HG03280 (cell line): ENCODE measurements at regions not wholly inside any gene's neighbourhood (a gene's known extent, or its start where the extent isn't known, plus 50 kb on each side); places are given as distances from the start of the nearest gene placed in this dataset.

ENCODE experiments used
- ATAC-seq: cut with Tn5 transposase; IDR thresholded peaks from one replicate; pipeline ENCODE4 v1.9.1; 2021; ENCODE audit warnings: mild to moderate bottlenecking, moderate library complexity; ENCODE audit not compliant: unreplicated experiment

DNA sequence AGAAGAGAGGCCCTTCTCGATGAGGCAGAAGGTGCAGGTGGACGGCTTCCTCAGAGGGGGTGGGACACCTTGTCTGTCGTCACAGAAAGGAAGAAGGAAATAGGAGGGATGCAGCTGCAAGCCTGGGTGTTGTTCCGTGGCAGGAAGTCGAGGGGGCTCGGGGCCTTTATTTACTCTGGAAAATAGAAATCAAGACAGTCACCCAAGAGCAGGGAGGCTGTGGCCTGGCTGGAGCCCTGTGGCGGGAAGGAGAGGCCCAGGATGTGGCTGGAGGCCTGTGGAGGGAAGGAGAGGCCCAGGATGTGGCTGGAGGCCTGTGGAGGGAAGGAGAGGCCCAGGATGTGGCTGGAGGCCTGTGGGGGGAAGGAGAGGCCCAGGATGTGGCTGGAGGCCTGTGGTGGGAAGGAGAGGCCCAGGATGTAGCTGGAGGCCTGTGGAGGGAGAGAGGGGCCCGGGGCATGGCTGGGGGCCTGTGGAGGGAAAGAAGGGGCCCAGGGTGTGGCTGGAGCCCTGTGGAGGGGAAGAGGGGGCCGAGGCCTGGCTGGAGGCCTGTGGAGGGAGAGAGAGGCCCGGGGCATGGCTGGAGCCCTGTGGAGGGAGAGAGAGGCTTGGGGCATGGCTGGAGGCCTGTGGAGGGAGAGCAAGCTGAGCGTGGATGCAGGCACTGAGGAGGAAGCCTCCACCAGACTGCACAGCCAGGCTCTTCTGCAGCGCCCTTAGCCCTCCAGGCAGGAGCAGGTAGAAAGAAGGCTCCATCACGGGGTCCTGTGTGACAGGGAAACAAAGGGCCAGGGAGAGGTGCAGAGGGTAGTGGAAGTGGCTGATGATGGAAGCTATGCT, 97.3 kb upstream of the SFMBT2 start:
- ATAC-seq: no peak

DNA sequence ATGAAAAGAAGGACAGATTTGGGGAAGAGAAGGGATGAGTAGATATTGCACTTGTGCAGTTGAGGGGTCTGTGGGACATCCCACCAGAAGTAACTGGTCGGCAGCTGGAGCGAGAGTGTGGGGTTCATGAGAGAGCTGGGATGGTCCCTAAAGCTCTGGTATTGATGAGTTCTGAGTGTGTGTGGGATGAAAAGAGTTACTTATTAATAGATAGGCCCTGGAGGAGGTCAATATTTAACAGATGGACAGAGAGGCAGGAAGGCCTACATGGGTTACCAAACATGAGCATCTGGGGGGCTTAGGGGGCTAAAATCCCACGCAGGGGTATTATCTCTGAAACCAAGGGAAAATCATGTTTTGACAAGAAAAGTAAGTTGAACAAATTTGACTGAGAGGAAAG, 95.7 kb upstream of the SFMBT2 start:
- no peak for ATAC-seq

GRCh38 chr10:7505196-7505595, 94.4 kb upstream of the SFMBT2 start:
- ATAC-seq: no peak

DNA sequence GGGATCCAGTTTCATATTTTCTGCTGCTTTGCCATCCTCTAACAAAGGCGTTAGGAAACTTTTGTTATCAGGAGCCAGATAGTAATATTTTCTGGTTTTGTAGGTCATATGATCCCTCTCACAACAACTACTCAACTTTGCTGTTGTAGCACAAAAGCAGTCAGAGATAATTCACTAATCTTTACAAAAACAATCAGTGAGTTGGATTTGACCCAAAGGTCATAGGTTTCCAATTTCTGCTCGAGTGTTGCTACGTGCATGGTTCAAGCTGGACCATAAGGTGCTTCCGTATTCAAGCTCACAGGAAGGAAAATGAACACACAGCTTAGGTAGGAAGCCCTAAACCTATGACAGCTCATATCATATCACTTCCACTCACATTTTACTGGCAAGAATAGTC, 92.4 kb upstream of the SFMBT2 start:
- ATAC-seq: no peak

DNA sequence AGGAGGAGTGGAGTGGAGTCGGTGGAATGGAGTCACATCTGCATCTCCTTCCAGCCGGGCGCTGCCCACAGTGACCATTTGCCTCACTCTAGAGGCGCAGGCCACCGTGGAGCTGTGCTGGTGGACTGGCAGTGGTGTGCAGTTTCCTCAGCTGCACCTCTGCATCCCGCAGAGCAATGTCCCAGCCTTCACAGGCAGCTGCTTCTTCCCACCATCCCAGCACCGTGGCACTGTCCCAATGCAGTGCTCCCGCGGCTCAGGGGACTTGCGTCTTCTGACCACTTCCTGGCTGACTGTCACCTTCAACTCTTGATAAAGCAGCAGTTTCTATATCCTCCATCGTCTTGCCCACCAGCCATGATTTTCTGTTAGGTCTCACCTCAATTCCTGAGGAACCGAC, 90.3 kb upstream of the SFMBT2 start:
- ATAC-seq: no peak

DNA sequence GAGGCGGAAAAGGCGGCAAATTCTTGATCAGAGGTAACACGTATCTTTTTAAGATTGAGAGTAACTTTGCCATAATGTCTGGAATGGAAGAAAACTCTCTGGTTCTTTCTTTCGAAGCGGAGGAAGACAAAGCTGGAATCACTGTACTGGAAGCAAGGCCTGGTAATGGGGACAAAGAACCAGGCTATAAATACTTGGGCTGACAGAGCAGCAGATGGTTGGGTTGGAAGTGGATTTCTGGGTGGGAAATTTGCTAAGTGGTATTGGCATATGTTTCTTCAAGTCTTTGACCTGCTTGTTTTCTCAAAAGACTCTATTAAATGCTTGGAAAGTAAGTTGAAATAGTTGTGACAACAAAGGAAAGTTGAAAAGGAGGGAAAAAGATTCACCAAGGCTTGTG, 87.3 kb upstream of the SFMBT2 start:
- no peak for ATAC-seq

GRCh38 chr10:7493996-7494395, 83.2 kb upstream of the SFMBT2 start:
- no peak for ATAC-seq

- no peak for ATAC-seq
These were observed 81.8 kb upstream of the SFMBT2 start for GRCh38 chr10:7492660-7493046.

DNA sequence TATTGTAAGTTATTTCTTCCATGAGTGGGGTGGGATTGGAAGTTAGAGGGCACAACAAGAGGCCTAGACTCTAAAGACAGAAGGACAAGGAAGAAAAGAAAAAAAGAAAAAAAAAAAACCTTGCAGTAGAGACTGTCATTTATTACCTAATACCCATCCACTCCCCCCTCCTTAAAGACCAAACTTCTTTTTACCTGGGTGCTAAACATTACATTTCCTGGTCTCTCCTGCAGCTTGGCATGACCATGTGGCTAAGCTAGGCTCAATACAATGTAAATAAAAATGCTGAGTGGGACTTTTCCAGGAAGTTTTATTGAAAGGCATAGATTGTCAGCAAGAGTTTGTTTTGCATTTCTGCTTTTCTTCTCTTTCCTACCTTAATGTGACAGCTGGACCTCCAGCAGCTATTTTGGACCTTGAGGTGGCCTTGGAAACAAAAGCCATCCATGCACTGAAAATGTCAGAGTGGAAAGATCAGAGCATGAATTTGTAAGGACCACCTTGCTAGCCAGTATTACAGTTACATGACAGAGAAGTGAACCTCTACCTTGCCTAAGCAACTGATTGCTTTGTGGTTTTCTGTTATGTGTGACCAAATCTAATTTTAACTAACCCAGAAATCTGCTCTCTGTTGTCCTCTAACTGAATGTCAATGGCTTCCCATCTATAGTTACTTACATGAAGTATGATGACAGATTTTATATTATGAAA, 81.3 kb upstream of the SFMBT2 start:
- peak; percentile 76 for ATAC-seq

DNA sequence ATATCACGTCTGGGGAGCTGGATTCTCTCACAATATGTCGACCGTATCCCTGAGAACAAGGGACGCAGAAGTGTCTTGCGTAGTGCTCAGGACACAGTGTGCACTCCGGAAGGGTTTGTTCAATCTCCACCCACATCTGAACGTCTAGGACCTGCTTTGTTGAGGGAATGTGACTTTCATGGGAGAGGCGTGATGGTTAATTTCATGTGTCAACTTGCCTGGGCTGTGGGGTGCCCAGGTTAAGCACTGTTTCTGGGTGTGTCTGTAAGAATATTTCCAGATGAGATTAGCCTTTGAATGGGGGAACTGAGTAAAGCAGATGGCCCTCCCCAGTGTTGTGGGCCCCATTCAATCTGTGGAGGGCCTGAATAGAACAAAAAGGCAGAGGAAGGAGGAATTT, 80.4 kb upstream of the SFMBT2 start:
- ATAC-seq: no peak

GRCh38 chr10:7488418-7488829, 77.6 kb upstream of the SFMBT2 start:
- ATAC-seq: no peak

GRCh38 chr10:7487528-7487927, 76.7 kb upstream of the SFMBT2 start:
- ATAC-seq: no peak

GRCh38 chr10:7486528-7486927, 75.7 kb upstream of the SFMBT2 start:
- ATAC-seq: no peak

- ATAC-seq: no peak
These were observed 75.0 kb upstream of the SFMBT2 start for GRCh38 chr10:7485799-7486198.

- ATAC-seq: no peak
These were observed 74.4 kb upstream of the SFMBT2 start for GRCh38 chr10:7485244-7485556.

DNA sequence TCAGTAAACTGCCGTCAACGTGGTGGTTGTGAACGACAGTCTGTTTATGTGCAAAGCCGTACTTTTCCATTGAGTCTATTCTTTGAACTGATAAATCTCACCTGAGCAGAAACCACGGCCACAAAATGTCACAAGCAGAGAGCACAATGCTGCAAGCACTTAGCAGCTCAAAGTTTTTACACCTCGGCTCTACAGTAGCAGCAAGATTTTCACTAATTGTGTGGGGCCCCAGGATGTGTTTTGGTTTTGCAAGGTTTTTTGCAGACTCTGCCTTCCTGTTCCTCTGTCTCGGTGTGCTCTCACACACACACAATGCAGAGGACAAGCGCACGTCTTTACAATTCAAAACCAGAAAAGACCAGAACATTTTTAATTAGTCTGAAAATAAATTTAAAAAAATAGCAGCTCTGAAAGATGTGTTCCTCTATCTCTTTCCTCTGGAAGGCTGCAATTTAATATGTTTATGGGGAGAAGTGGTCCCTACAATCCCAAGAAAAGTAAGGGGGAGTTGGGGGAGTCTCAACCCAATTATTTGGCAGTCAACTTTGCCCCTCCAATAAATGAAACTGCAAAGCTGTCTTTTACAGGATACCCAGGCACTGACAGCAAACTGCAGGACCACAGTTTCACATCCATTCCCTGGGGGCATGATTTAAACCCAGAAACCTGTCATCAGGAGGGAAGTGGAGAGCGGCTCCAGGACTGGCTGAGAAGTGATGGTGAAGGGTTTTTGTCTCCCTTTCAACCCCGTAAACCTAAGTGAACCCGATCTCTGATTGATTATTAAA, 73.8 kb upstream of the SFMBT2 start:
- peak; percentile 64 for ATAC-seq

- no peak for ATAC-seq
These were observed 73.0 kb upstream of the SFMBT2 start for GRCh38 chr10:7483848-7484247.

GRCh38 chr10:7482992-7483391, 72.2 kb upstream of the SFMBT2 start:
- ATAC-seq: no peak

DNA sequence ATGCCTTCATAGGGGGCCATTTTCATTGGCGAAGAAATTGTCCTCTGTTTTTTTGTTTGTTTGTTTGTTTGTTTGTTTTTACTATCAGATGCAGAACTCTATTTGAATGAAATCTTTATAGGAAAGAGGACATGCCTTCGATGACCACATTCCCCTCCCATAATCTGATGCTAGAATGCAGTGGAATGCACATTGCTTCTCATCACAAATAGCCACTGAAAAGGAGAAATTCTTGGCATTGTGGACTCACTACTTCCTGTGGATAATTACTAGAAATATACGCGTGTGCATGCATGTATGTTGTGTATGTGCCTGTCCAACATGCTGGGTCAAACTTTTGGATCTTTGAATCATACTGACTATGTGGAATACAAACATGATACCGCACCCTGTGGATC, 70.5 kb upstream of the SFMBT2 start:
- ATAC-seq: no peak

DNA sequence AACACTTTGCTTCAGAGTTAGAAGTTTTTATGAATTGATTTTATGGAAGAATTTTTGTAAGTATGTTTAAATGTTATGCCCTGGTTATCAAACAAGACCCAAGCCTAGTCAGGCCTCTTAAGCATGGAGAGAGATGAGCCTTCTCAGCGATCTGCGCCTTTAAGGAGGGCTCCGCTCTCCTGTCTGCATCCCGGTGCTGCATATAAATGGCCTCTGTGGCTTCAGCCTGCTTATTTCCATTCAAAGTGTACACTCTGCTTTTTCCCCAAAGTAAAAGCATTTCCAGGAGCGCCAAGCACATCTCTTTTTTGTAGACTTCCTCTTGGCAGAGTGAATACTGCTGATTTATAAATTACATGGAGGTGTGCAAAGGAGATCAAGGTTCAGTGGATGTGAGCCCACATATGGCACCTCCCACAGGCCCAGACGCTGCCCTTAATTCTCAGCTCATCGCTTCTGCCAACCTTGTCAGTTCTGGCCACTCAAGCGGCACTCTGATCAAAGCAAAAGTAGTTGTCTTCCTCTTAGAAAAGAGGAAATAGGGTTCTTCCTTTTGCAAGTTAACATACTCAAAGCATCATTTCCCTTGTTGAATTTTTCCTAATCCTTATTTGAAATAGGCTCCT, 70.0 kb upstream of the SFMBT2 start:
- ATAC-seq: no peak

DNA sequence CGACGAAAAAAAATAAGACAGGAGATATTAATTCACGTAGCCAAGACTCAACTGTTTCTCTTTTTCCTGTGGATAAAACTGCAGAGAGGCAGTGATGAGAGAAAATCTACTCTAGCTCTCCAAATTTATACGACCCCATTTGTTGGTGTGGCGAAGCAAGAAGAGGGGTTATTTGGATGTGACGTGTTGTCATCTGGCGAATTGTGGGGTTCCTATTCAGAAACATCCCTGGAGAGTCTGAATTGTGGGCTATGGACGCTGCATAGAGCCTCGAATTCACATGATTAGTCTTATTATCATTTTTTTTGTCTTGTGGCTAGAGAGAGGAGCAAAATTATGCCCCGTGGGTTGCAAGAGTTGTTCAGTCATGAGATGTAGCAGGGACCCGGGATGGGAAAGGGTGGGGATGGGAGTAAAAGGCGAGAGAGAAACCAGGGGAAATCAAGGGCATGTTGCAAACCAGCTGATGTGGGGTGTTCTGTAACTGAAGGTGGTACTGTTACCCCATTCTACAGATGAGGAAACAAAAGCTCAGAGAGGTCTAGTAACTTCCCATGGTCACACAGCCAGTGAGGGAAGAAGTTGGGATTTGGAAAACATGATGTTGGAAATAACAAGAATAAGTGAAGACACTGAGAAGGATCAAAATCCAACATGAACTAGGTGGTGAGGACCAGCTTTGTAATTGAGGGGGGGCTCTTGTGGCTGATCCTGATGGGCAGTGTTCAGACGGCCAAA, 69.2 kb upstream of the SFMBT2 start:
- no peak for ATAC-seq
